HG02678 (cell line): ENCODE measurements at regions not wholly inside any gene's neighbourhood (a gene's known extent, or its start where the extent isn't known, plus 50 kb on each side); places are given as distances from the start of the nearest gene placed in this dataset.
A peak's percentile ranks its signal among the peaks of the same experiment; 100 is the strongest.
"Not testable (repeated sequence)": the region's sequence is repeated elsewhere in the genome, so short reads cannot be mapped to it uniquely, and the experiment has no call there.

Experiments
- ATAC-seq: cut with Tn5 transposase; IDR thresholded peaks from one replicate; pipeline ENCODE4 v1.9.1; 2021; ENCODE audit warnings: mild to moderate bottlenecking, moderate library complexity; ENCODE audit not compliant: unreplicated experiment

- ATAC-seq: no peak
These were observed 50.7 kb upstream of the TNFSF4 start for GRCh38 chr1:173257805-173258204.

GRCh38 chr1:173258479-173259264 lies 51.5 kb upstream of the TNFSF4 start:
- no peak for ATAC-seq

GRCh38 chr1:173260329-173260728 lies 53.2 kb upstream of the TNFSF4 start:
- ATAC-seq: not testable (repeated sequence)

- no peak for ATAC-seq
These were observed 59.7 kb upstream of the TNFSF4 start for GRCh38 chr1:173266841-173267240.

GRCh38 chr1:173267453-173267945 lies 60.4 kb upstream of the TNFSF4 start:
- no peak for ATAC-seq

GRCh38 chr1:173268261-173268660 lies 61.1 kb upstream of the TNFSF4 start:
- no peak for ATAC-seq

- ATAC-seq: no peak
These were observed 61.7 kb upstream of the TNFSF4 start for GRCh38 chr1:173268786-173269277.

GRCh38 chr1:173269490-173270230 lies 62.5 kb upstream of the TNFSF4 start:
- ATAC-seq: no peak

GRCh38 chr1:173270243-173270642 lies 63.1 kb upstream of the TNFSF4 start:
- no peak for ATAC-seq

- ATAC-seq: not testable (repeated sequence)
These were observed 63.9 kb upstream of the TNFSF4 start for GRCh38 chr1:173271021-173271420.

- ATAC-seq: no peak
These were observed 68.4 kb upstream of the TNFSF4 start for GRCh38 chr1:173275496-173275895.

- ATAC-seq: peak; percentile 98
These were observed 70.0 kb upstream of the TNFSF4 start for GRCh38 chr1:173276922-173277800.

GRCh38 chr1:173280899-173281660 lies 73.9 kb upstream of the TNFSF4 start:
- ATAC-seq: no peak

- no peak for ATAC-seq
These were observed 77.9 kb upstream of the TNFSF4 start for GRCh38 chr1:173285048-173285447.

- ATAC-seq: no peak
These were observed 80.7 kb upstream of the TNFSF4 start for GRCh38 chr1:173287785-173288184.

- no peak for ATAC-seq
These were observed 86.6 kb upstream of the TNFSF4 start for GRCh38 chr1:173293756-173294155.

- no peak for ATAC-seq
These were observed 87.7 kb upstream of the TNFSF4 start for GRCh38 chr1:173294843-173295242.

GRCh38 chr1:173295391-173295790 lies 88.3 kb upstream of the TNFSF4 start:
- ATAC-seq: no peak

- ATAC-seq: no peak
These were observed 88.9 kb upstream of the TNFSF4 start for GRCh38 chr1:173295995-173296394.

- ATAC-seq: peak; percentile 93
These were observed 90.8 kb upstream of the TNFSF4 start for GRCh38 chr1:173297798-173298391.
